HS-27A (cell line): ENCODE measurements at regions not wholly inside any gene's neighbourhood (a gene's known extent, or its start where the extent isn't known, plus 50 kb on each side); places are given as distances from the start of the nearest gene placed in this dataset.

Source experiments
- DNase-seq: peaks from one replicate; pipeline ENCODE4 v3.0.0-alpha.2; 2012; ENCODE audit warnings: low read depth, missing footprints

- no peak for DNase-seq
These were observed 81.5 kb downstream of the NDUFS5 start for GRCh38 chr1:39107341-39108290.

GRCh38 chr1:39109644-39110043 is 83.5 kb downstream of the NDUFS5 start:
- DNase-seq, result no peak

- no peak for DNase-seq
These were observed 84.2 kb downstream of the NDUFS5 start for GRCh38 chr1:39110325-39110851.

- no peak for DNase-seq
These were observed 84.7 kb downstream of the NDUFS5 start for GRCh38 chr1:39110882-39111281.

GRCh38 chr1:39113109-39113743 is 87.1 kb downstream of the NDUFS5 start:
- no peak for DNase-seq

- no peak for DNase-seq
These were observed 89.0 kb upstream of the MACF1 start for GRCh38 chr1:39115271-39116110.

- DNase-seq, result no peak
These were observed 88.3 kb upstream of the MACF1 start for GRCh38 chr1:39116116-39116607.

GRCh38 chr1:39116860-39117728 is 87.4 kb upstream of the MACF1 start:
- DNase-seq, result no peak

GRCh38 chr1:39117899-39118450 is 86.5 kb upstream of the MACF1 start:
- DNase-seq, result no peak

- DNase-seq, result no peak
These were observed 82.4 kb upstream of the MACF1 start for GRCh38 chr1:39122056-39122455.

GRCh38 chr1:39124282-39124681 is 80.2 kb upstream of the MACF1 start:
- no peak for DNase-seq

GRCh38 chr1:39127513-39127912 is 77.0 kb upstream of the MACF1 start:
- no peak for DNase-seq

- no peak for DNase-seq
These were observed 76.4 kb upstream of the MACF1 start for GRCh38 chr1:39128126-39128525.

- DNase-seq, result no peak
These were observed 75.5 kb upstream of the MACF1 start for GRCh38 chr1:39128959-39129358.

GRCh38 chr1:39129514-39129913 is 75.0 kb upstream of the MACF1 start:
- no peak for DNase-seq

- no peak for DNase-seq
These were observed 74.2 kb upstream of the MACF1 start for GRCh38 chr1:39130325-39130724.

GRCh38 chr1:39131940-39132339 is 72.6 kb upstream of the MACF1 start:
- no peak for DNase-seq

- DNase-seq, result no peak
These were observed 71.8 kb upstream of the MACF1 start for GRCh38 chr1:39132505-39133339.

GRCh38 chr1:39133340-39133684 is 71.2 kb upstream of the MACF1 start:
- DNase-seq, result no peak

GRCh38 chr1:39134768-39135333 is 69.6 kb upstream of the MACF1 start:
- DNase-seq, result no peak
